Muscle layer of colon (tissue), 2 donors: ENCODE measurements at regions not wholly inside any gene's neighbourhood (a gene's known extent, or its start where the extent isn't known, plus 50 kb on each side); places are given as distances from the start of the nearest gene placed in this dataset.

Experiments
- H3K27ac ChIP-seq: one replicate; pipeline ENCODE4 v1.7.0; 2013; ENCODE audit warnings: low read depth, mild to moderate bottlenecking, low read length, moderate library complexity
- H3K27me3 ChIP-seq, 2 donors: one replicate each; pipeline ENCODE4 v1.7.0; 2013; ENCODE audit warnings: low read length in 2 of 2, mild to moderate bottlenecking in 2 of 2; ENCODE audit not compliant: insufficient read depth in 2 of 2, control insufficient read depth in 1 of 2
- H3K36me3 ChIP-seq: one replicate; pipeline ENCODE4 v1.7.0; 2013; ENCODE audit warnings: mild to moderate bottlenecking, low read length; ENCODE audit not compliant: insufficient read depth
- H3K4me1 ChIP-seq: one replicate; pipeline ENCODE4 v1.7.0; 2013; ENCODE audit warnings: mild to moderate bottlenecking, low read length; ENCODE audit not compliant: insufficient read depth
- H3K4me3 ChIP-seq, 2 donors: one replicate each; pipeline ENCODE4 v1.7.0; 2013; ENCODE audit warnings: low read length in 2 of 2, low read depth in 1 of 2, mild to moderate bottlenecking in 1 of 2, moderate library complexity in 1 of 2
- H3K9ac ChIP-seq: one replicate; pipeline ENCODE4 v1.7.0; 2013; ENCODE audit warnings: low read length
- H3K9me3 ChIP-seq: one replicate; pipeline ENCODE4 v1.7.0; 2013; ENCODE audit warnings: mild to moderate bottlenecking, low read length
- donor health status: abdominal sarcoma.
- donor health status: Adenocarcinoma of cecum.

- Histone ChIP-seq H3K27ac (peak overlapping the region; percentile 52), H3K9ac (no peak overlapping the region), H3K4me1 (peaks cover 17% of the 10 kb centered on the region), H3K9me3 (no peaks in the 10 kb centered on the region), H3K4me3 (peak overlapping the region in 1 of 2 donors; percentile 14), H3K27me3 (no peaks in the 10 kb centered on the region), H3K36me3 (no peaks in the 10 kb centered on the region)
Observed at GRCh38 chr13:34155931-34156607, 338.1 kb downstream of the RFC3 start.

- H3K27ac ChIP-seq: peak overlapping the region; percentile 52
Observed at GRCh38 chr13:34156841-34157365, 339.0 kb downstream of the RFC3 start.

DNA sequence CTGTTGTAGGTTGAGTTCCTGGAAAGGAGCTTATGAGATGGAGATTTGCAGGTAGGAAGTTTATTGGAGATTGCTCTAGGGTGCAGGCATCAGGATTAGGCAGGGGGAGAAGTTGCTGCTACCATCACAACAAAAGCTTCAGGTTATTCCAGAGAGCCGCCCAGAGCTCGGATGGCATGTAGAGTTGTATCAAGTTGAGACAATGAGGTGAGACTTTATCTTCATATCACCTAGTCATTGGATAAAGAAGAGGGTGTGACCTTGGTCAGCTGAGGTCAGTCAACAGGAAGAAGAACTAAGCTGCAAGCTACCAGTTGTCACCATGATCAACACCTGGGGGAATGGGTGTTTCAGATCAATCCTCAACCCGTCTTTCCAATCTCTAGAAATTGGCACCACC is 342.0 kb downstream of the RFC3 start:
- Histone ChIP-seq H3K4me1 (peaks cover 35% of the 10 kb centered on the region), H3K9me3 (no peaks in the 10 kb centered on the region), H3K27me3 (no peaks in the 10 kb centered on the region), H3K36me3 (no peaks in the 10 kb centered on the region), H3K9ac (no peak overlapping the region), H3K4me3 (no peak overlapping the region), H3K27ac (no peak overlapping the region)

More at GRCh38 chr13:34156841-34157365, 339.0 kb downstream of the RFC3 start:
- Histone ChIP-seq H3K9me3 (no peaks in the 10 kb centered on the region), H3K4me3 (no peak overlapping the region), H3K9ac (no peak overlapping the region), H3K36me3 (no peaks in the 10 kb centered on the region), H3K27me3 (no peaks in the 10 kb centered on the region), H3K4me1 (peaks cover 24% of the 10 kb centered on the region)

GRCh38 chr13:34161931-34162543 is 344.1 kb downstream of the RFC3 start:
- no peaks in the 10 kb centered on the region for H3K36me3 ChIP-seq
- no peaks in the 10 kb centered on the region for H3K9me3 ChIP-seq
- no peaks in the 10 kb centered on the region for H3K27me3 ChIP-seq
- H3K4me3 ChIP-seq: peak overlapping the region; percentile 2 to 4
- no peak overlapping the region for H3K9ac ChIP-seq
- H3K4me1 ChIP-seq: peaks cover 22% of the 10 kb centered on the region
- peak overlapping the region; percentile 36 for H3K27ac ChIP-seq

DNA sequence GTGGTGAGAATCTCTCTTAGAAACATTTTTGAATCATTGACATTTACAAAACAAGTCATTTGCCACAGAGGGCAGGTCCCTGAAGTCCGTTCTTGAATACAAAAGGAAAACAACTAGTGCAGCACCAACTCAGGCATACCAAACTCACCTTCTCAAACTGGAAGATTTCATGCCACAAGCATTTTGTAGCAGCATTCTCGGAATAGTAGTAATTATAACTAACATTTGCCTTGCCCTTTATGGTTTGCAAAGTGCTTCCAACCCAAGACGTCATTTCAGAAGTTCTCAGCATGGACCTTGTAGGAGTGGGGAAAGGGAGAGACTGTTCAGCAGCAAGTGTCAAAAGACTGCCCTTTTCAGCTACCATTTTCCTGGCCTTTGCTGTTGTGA is 344.6 kb downstream of the RFC3 start:
- Histone ChIP-seq H3K27me3 (no peaks in the 10 kb centered on the region), H3K36me3 (no peaks in the 10 kb centered on the region), H3K27ac (peak overlapping the region; percentile 36), H3K4me1 (peaks cover 17% of the 10 kb centered on the region), H3K9ac (no peak overlapping the region), H3K9me3 (no peaks in the 10 kb centered on the region), H3K4me3 (peak overlapping the region; percentile 2 to 4)

DNA sequence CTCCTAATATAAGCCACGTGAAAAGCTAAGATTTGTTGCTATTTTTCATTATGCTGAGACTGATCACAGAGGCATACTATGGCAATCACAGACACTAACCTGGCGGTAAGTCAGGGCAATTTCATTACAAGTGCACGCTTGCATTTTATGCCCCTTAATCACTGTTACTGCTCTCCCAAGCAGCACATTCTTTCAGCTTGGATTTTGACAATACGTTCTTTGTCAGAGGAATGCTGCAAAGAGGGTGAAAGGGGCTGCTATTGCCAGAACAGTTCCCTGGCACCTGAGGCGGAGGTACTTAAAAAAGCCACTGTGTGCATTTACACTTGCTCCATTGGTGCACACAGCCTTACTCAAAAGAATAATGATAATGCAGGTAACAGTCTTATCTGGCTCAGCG is 346.6 kb downstream of the RFC3 start:
- Histone ChIP-seq H3K9me3 (no peaks in the 10 kb centered on the region), H3K4me3 (no peak overlapping the region), H3K36me3 (no peaks in the 10 kb centered on the region), H3K9ac (no peak overlapping the region), H3K27me3 (no peaks in the 10 kb centered on the region), H3K4me1 (peaks cover 17% of the 10 kb centered on the region), H3K27ac (no peak overlapping the region)

DNA sequence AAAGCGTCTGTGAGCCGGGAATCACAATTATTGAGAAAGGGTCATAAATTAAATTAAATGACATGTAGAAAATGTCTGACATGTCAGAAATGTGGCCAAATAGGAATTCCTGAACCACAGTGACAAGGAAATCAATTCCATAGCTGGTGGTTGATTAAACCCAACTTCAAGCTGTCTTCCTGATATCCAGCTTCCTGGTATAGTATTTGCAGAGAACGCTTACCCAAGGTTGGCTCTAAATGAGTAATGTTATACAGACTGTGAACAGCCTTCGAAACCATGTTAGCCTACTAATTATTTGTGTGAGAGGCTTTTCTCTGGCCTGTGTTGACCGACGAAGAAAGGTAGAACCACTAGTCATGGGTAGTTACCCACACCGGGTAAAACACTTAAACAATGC is 347.2 kb downstream of the RFC3 start:
- Histone ChIP-seq H3K4me3 (no peak overlapping the region), H3K9me3 (no peaks in the 10 kb centered on the region), H3K27me3 (no peaks in the 10 kb centered on the region), H3K4me1 (peaks cover 17% of the 10 kb centered on the region), H3K27ac (no peak overlapping the region), H3K36me3 (no peaks in the 10 kb centered on the region), H3K9ac (no peak overlapping the region)

DNA sequence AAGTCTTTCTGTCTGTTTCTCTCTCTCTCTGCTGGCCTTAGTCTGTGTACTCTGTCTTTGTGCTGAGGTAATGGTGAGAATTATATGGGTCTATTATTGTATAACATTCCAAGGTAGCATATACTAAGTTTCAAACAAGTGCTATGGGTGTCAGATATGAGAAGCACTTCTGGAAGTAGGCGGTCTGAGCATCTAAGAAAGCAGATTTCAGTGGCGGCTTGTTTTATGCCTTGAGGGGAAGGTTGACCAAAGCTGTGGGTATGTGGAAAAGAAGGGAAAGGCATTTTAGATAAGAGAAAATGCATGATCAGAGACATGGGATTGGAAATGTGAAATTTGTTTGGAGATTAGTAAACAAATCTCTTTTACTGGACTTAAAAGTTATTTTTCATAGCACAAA is 348.5 kb downstream of the RFC3 start:
- Histone ChIP-seq H3K9ac (no peak overlapping the region), H3K4me3 (no peak overlapping the region)

DNA sequence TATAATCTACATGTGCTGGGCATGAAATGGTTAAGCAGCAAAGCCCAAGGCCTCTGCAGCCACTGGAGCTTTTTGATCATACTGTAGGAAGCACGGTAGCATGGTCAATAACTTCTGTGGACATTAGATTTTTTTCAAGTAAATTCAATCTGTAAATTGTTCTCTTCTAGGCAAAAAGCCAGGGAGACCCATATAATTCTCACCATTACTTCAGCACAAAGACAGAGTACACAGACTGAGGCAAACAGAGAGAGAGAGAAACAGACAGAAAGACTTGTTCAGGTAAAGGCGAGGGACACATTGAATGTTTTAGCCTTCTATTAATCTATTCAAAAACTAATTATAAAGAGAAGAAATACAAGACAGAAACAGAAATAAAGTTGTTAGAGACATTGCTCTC is 349.4 kb downstream of the RFC3 start:
- no peaks in the 10 kb centered on the region for H3K27me3 ChIP-seq
- no peaks in the 10 kb centered on the region for H3K9me3 ChIP-seq
- H3K9ac ChIP-seq: no peak overlapping the region
- peaks cover 10% of the 10 kb centered on the region for H3K4me1 ChIP-seq
- H3K4me3 ChIP-seq: no peak overlapping the region
- no peak overlapping the region for H3K27ac ChIP-seq
- no peaks in the 10 kb centered on the region for H3K36me3 ChIP-seq

More for the DNA sequence above, 348.5 kb downstream of the RFC3 start:
- Histone ChIP-seq H3K27ac (no peak overlapping the region), H3K9me3 (no peaks in the 10 kb centered on the region), H3K4me1 (peaks cover 16% of the 10 kb centered on the region), H3K27me3 (no peaks in the 10 kb centered on the region), H3K36me3 (no peaks in the 10 kb centered on the region)

- no peak overlapping the region for H3K9ac ChIP-seq
Observed at GRCh38 chr13:34172048-34172447, 354.1 kb downstream of the RFC3 start.

GRCh38 chr13:34174671-34175145 is 356.8 kb downstream of the RFC3 start:
- Histone ChIP-seq H3K9me3 (no peaks in the 10 kb centered on the region), H3K4me1 (peaks cover 10% of the 10 kb centered on the region), H3K4me3 (no peak overlapping the region), H3K27me3 (no peaks in the 10 kb centered on the region), H3K36me3 (no peaks in the 10 kb centered on the region), H3K27ac (no peak overlapping the region), H3K9ac (no peak overlapping the region)

More at GRCh38 chr13:34172048-34172447, 354.1 kb downstream of the RFC3 start:
- Histone ChIP-seq H3K27ac (no peak overlapping the region), H3K4me3 (no peak overlapping the region), H3K36me3 (no peaks in the 10 kb centered on the region), H3K27me3 (no peaks in the 10 kb centered on the region), H3K4me1 (peaks cover 10% of the 10 kb centered on the region), H3K9me3 (no peaks in the 10 kb centered on the region)
